Mesothelial cell of epicardium (in vitro differentiated cells): ENCODE measurements at regions not wholly inside any gene's neighbourhood (a gene's known extent, or its start where the extent isn't known, plus 50 kb on each side); places are given as distances from the start of the nearest gene placed in this dataset.

ENCODE experiments used
- DNase-seq, 2 experiments: peaks; one replicate each; pipeline ENCODE4 v3.0.0; 2021; ENCODE audit warnings: low spot score in 2 of 2; ENCODE audit not compliant: unreplicated experiment in 2 of 2
- H3K27ac Mint-ChIP-seq: 2 replicates; pipeline ENCODE4 v1.8.0; 2021; ENCODE audit warnings: mixed read lengths
- H3K27me3 Mint-ChIP-seq: 2 replicates; pipeline ENCODE4 v1.8.0; 2021; ENCODE audit warnings: low read depth, mixed read lengths
- H3K36me3 Mint-ChIP-seq: 2 replicates; pipeline ENCODE4 v1.8.0; 2021; ENCODE audit warnings: mixed read lengths
- H3K4me1 Mint-ChIP-seq: 2 replicates; pipeline ENCODE4 v1.8.0; 2021; ENCODE audit warnings: mixed read lengths
- H3K4me3 Mint-ChIP-seq: 2 replicates; pipeline ENCODE4 v1.8.0; 2021; ENCODE audit warnings: mild to moderate bottlenecking, moderate library complexity, mixed read lengths
- H3K9me3 Mint-ChIP-seq: 2 replicates; pipeline ENCODE4 v1.8.0; 2021; ENCODE audit warnings: mixed read lengths
- CTCF ChIP-seq: fragments of 200-600 bp; sonication (generic); IDR thresholded peaks from one replicate; pipeline ENCODE4 v1.5.0; 2021; ENCODE audit warnings: antibody characterized with exemption; ENCODE audit not compliant: unreplicated experiment

GRCh38 chrX:25070038-25070437 is 54.3 kb upstream of the ARX start:
- peaks cover 12% of the 10 kb centered on the region for H3K9me3 Mint-ChIP-seq
- peaks cover 28% of the 10 kb centered on the region for H3K27me3 Mint-ChIP-seq
- no peaks in the 10 kb centered on the region for H3K36me3 Mint-ChIP-seq

GRCh38 chrX:25069209-25069608 is 53.4 kb upstream of the ARX start:
- TF ChIP-seq CTCF = no peak
- Mint-ChIP-seq H3K4me1 (no peaks in the 10 kb centered on the region), H3K36me3 (no peaks in the 10 kb centered on the region), H3K27ac (no peak overlapping the region), H3K27me3 (peaks cover 33% of the 10 kb centered on the region), H3K4me3 (no peak overlapping the region), H3K9me3 (peaks cover 12% of the 10 kb centered on the region)
- DNase-seq = no peak

More at GRCh38 chrX:25070038-25070437, 54.3 kb upstream of the ARX start:
- Mint-ChIP-seq H3K4me1 (no peaks in the 10 kb centered on the region), H3K27ac (no peak overlapping the region), H3K4me3 (no peak overlapping the region)
- DNase-seq = no peak
- TF ChIP-seq CTCF = no peak

- Mint-ChIP-seq H3K4me3 (no peak overlapping the region), H3K27ac (no peak overlapping the region), H3K9me3 (peaks cover 12% of the 10 kb centered on the region), H3K36me3 (no peaks in the 10 kb centered on the region), H3K27me3 (peaks cover 31% of the 10 kb centered on the region), H3K4me1 (no peaks in the 10 kb centered on the region)
- no peak for TF ChIP-seq CTCF
- no peak for DNase-seq
Measured at GRCh38 chrX:25068340-25068739, 52.6 kb upstream of the ARX start.

GRCh38 chrX:25067271-25068172 is 51.8 kb upstream of the ARX start:
- Mint-ChIP-seq H3K27ac (no peak overlapping the region), H3K4me3 (no peak overlapping the region), H3K4me1 (no peaks in the 10 kb centered on the region), H3K27me3 (peaks cover 30% of the 10 kb centered on the region), H3K9me3 (peaks cover 12% of the 10 kb centered on the region), H3K36me3 (no peaks in the 10 kb centered on the region)
- peak; percentile 10 for TF ChIP-seq CTCF
- DNase-seq = no peak

- DNase-seq = no peak
- Mint-ChIP-seq H3K36me3 (no peaks in the 10 kb centered on the region), H3K27me3 (peaks cover 27% of the 10 kb centered on the region), H3K4me1 (no peaks in the 10 kb centered on the region), H3K27ac (no peak overlapping the region), H3K9me3 (peaks cover 7% of the 10 kb centered on the region), H3K4me3 (no peak overlapping the region)
- TF ChIP-seq CTCF = no peak
Measured at GRCh38 chrX:25066131-25066530, 50.4 kb upstream of the ARX start.
